H9 (cell line): ENCODE measurements at regions not wholly inside any gene's neighbourhood (a gene's known extent, or its start where the extent isn't known, plus 50 kb on each side); places are given as distances from the start of the nearest gene placed in this dataset.

Source experiments
- DNase-seq: peaks from one replicate; pipeline ENCODE4 v3.0.0-alpha.2; 2017
- H2AFZ ChIP-seq: one replicate; pipeline ENCODE4 v1.6.1; 2013; ENCODE audit warnings: mild to moderate bottlenecking, low read length, control low read depth, moderate library complexity
- H2AK5ac ChIP-seq: 2 replicates; pipeline ENCODE4 v1.6.1; 2013; ENCODE audit warnings: low read length, control low read depth, mixed read lengths; ENCODE audit not compliant: insufficient read length
- H2BK120ac ChIP-seq: one replicate; pipeline ENCODE4 v1.6.1; 2013; ENCODE audit warnings: low read depth, mild to moderate bottlenecking, low read length, control low read depth, inconsistent platforms; ENCODE audit not compliant: poor library complexity, severe bottlenecking
- H2BK12ac ChIP-seq: 2 replicates; pipeline ENCODE4 v1.6.1; 2013; ENCODE audit warnings: low read length, control low read depth, mixed read lengths, low read depth; ENCODE audit not compliant: insufficient read length
- H2BK15ac ChIP-seq: 2 replicates; pipeline ENCODE4 v1.6.1; 2013; ENCODE audit warnings: low read depth, low read length, control low read depth
- H2BK20ac ChIP-seq: one replicate; pipeline ENCODE4 v1.6.1; 2013; ENCODE audit warnings: low read depth, mild to moderate bottlenecking, low read length, control low read depth, inconsistent platforms; ENCODE audit not compliant: poor library complexity, severe bottlenecking
- H2BK5ac ChIP-seq: 2 replicates; pipeline ENCODE4 v1.6.1; 2013; ENCODE audit warnings: low read length, control low read depth, mixed read lengths; ENCODE audit not compliant: insufficient read length
- H3K14ac ChIP-seq: 2 replicates; pipeline ENCODE4 v1.6.1; 2013; ENCODE audit warnings: low read length, control low read depth; ENCODE audit not compliant: insufficient read depth
- H3K18ac ChIP-seq: 2 replicates; pipeline ENCODE4 v1.6.1; 2013; ENCODE audit warnings: low read depth, mild to moderate bottlenecking, mixed read lengths, low read length, control low read depth; ENCODE audit not compliant: insufficient read length
- H3K23ac ChIP-seq: 2 replicates; pipeline ENCODE4 v1.6.1; 2013; ENCODE audit warnings: low read length, control low read depth, mixed read lengths, low read depth; ENCODE audit not compliant: insufficient read length
- H3K23me2 ChIP-seq: 2 replicates; pipeline ENCODE4 v1.6.1; 2013; ENCODE audit warnings: low read depth, mild to moderate bottlenecking, mixed read lengths, low read length, control low read depth; ENCODE audit not compliant: insufficient read length, poor library complexity, severe bottlenecking
- H3K27ac ChIP-seq: 2 replicates; pipeline ENCODE4 v1.5.1; 2013; ENCODE audit warnings: low read length, control low read depth, mixed read lengths, low read depth; ENCODE audit not compliant: insufficient read length
- H3K27me3 ChIP-seq: 2 replicates; pipeline ENCODE4 v1.6.1; 2013; ENCODE audit warnings: low read length, control low read depth, inconsistent platforms; ENCODE audit not compliant: insufficient read depth
- H3K4ac ChIP-seq: 2 replicates; pipeline ENCODE4 v1.6.1; 2013; ENCODE audit warnings: low read depth, mild to moderate bottlenecking, control low read depth, inconsistent platforms, low read length, moderate library complexity
- H3K4me1 ChIP-seq: 2 replicates; pipeline ENCODE4 v1.6.1; 2013; ENCODE audit warnings: low read length, control low read depth, inconsistent platforms; ENCODE audit not compliant: insufficient read depth
- H3K4me2 ChIP-seq: 2 replicates; pipeline ENCODE4 v1.6.1; 2013; ENCODE audit warnings: low read length, control low read depth, mixed read lengths; ENCODE audit not compliant: insufficient read length, insufficient read depth
- H3K56ac ChIP-seq: 2 replicates; pipeline ENCODE4 v1.6.1; 2013; ENCODE audit warnings: low read depth, mild to moderate bottlenecking, mixed read lengths, low read length, control low read depth; ENCODE audit not compliant: insufficient read length
- H3K79me1 ChIP-seq: 2 replicates; pipeline ENCODE4 v1.6.1; 2013; ENCODE audit warnings: low read depth, mild to moderate bottlenecking, moderate library complexity, low read length, control low read depth, inconsistent platforms; ENCODE audit not compliant: insufficient read depth, poor library complexity, severe bottlenecking
- H3K79me2 ChIP-seq: 2 replicates; pipeline ENCODE4 v1.6.1; 2013; ENCODE audit warnings: low read length, control low read depth, inconsistent platforms; ENCODE audit not compliant: insufficient read depth
- H3K9ac ChIP-seq: 2 replicates; pipeline ENCODE4 v1.6.1; 2013; ENCODE audit warnings: low read length, control low read depth, mixed read lengths; ENCODE audit not compliant: insufficient read length; ENCODE audit errors: extremely low read depth
- H3K9me3 ChIP-seq: one replicate; pipeline ENCODE4 v1.6.1; 2013; ENCODE audit warnings: low read depth, low read length, inconsistent platforms; ENCODE audit not compliant: control insufficient read depth
- H3T11ph ChIP-seq: one replicate; pipeline ENCODE4 v1.6.1; 2013; ENCODE audit warnings: mild to moderate bottlenecking, low read length, control low read depth, inconsistent platforms
- H4K20me1 ChIP-seq: one replicate; pipeline ENCODE4 v1.6.1; 2013; ENCODE audit not compliant: control insufficient read depth, insufficient read length, insufficient read depth
- H4K5ac ChIP-seq: 2 replicates; pipeline ENCODE4 v1.6.1; 2013; ENCODE audit warnings: low read depth, mild to moderate bottlenecking, mixed read lengths, low read length, control low read depth; ENCODE audit not compliant: insufficient read length
- H4K8ac ChIP-seq: replicated peaks from 2 replicates; pipeline ENCODE4 v1.6.1; 2013; ENCODE audit warnings: low read length, control low read depth, mixed read lengths, low read depth; ENCODE audit not compliant: insufficient read length
- H4K91ac ChIP-seq: 2 replicates; pipeline ENCODE4 v1.6.1; 2013; ENCODE audit warnings: low read depth, mild to moderate bottlenecking, moderate library complexity, mixed read lengths, low read length, control low read depth; ENCODE audit not compliant: insufficient read length
- H3K27ac Mint-ChIP-seq, 3 experiments: 2 replicates in 2 of 3; 3 replicates in 1 of 3; pipeline ENCODE4 v1.8.0; 2020 to 2021; ENCODE audit warnings: mixed read lengths in 3 of 3, mild to moderate bottlenecking in 1 of 3, moderate library complexity in 1 of 3
- H3K27me3 Mint-ChIP-seq: 2 replicates; pipeline ENCODE4 v1.8.0; 2021; ENCODE audit warnings: low read depth, mild to moderate bottlenecking, moderate library complexity, mixed read lengths
- H3K36me3 Mint-ChIP-seq, 3 experiments: 2 replicates in 2 of 3; 3 replicates in 1 of 3; pipeline ENCODE4 v1.8.0; 2020 to 2021; ENCODE audit warnings: low read depth in 3 of 3, mixed read lengths in 3 of 3; ENCODE audit not compliant: insufficient read depth in 1 of 3
- H3K4me1 Mint-ChIP-seq, 2 experiments: 2 replicates each; pipeline ENCODE4 v1.8.0; 2020; ENCODE audit warnings: mixed read lengths in 2 of 2
- H3K4me3 Mint-ChIP-seq, 2 experiments: 2 replicates in 1 of 2; 3 replicates in 1 of 2; pipeline ENCODE4 v1.8.0; 2020 to 2021; ENCODE audit warnings: mild to moderate bottlenecking in 2 of 2, mixed read lengths in 2 of 2, moderate library complexity in 1 of 2
- H3K9me3 Mint-ChIP-seq, 2 experiments: 2 replicates in 1 of 2; 3 replicates in 1 of 2; pipeline ENCODE4 v1.8.0; 2020; ENCODE audit warnings: mild to moderate bottlenecking in 2 of 2, mixed read lengths in 2 of 2, moderate library complexity in 1 of 2
- WGBS: extraction: QIAGEN DNeasy Blood & Tissue Kit; methylation state at CpG from one replicate; pipeline ENCODE4 v1.1.7; 2013; ENCODE audit warnings: missing lambda C conversion rate, low lambda C conversion rate, mixed read lengths; ENCODE audit not compliant: insufficient read length; ENCODE audit errors: extremely low coverage; 5-methylcytosine and 5-hydroxymethylcytosine counted together
- TF ChIP-seq, protein P1 (sequence below): fragments of 200-600 bp; sonication (generic); conservative IDR thresholded peaks from 3 replicates; pipeline ENCODE4 v1.8.0; 2021; ENCODE audit warnings: antibody characterized with exemption, mild to moderate bottlenecking

DNA sequence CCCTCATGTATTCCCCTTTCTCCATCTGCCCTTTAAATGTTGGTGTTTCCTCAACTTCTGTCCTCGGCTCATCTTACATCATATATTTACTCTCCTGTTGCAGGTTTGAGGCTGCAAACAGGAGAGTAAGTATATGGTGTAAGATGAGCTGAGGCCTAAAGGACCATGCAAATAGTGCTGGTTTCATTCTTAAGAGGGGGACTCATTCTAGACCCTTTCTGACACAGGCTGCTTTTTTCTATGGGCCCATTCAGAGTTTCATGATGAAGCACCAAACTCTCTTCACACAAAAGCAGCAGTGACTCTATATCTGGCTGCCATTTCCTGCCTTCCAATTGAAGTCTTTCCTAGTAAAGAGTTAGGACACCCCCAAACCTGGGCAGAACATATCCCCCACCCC is 218.5 kb downstream of the PHLDA1 start:
- Mint-ChIP-seq H3K4me1 (peaks cover 50% of the 10 kb centered on the region in 2 experiments), H3K9me3 (peaks cover 7% of the 10 kb centered on the region in 2 experiments; a peak in 4 of 5 replicates), H3K27ac (peak overlapping the region in 1 of 3 experiments; percentile 5; a peak in 1 of 7 replicates), H3K4me3 (no peak overlapping the region), H3K27me3 (peaks cover 6% of the 10 kb centered on the region), H3K36me3 (peaks cover 0 to 9% (median 4%) of the 10 kb centered on the region in 3 experiments; a peak in 5 of 7 replicates)
- no peak overlapping the region for H3K14ac ChIP-seq
- H4K20me1 ChIP-seq, result no peaks in the 10 kb centered on the region
- no peak overlapping the region for H3K18ac ChIP-seq
- H4K5ac ChIP-seq, result no peak overlapping the region
- peaks cover 8% of the 10 kb centered on the region; the same call in 1 of the 2 replicates for H3K4me1 ChIP-seq
- no peaks in the 10 kb centered on the region for H3K79me1 ChIP-seq
- H3T11ph ChIP-seq, result no peak overlapping the region
- H2AFZ ChIP-seq, result no peak overlapping the region
- no peak overlapping the region for H3K27ac ChIP-seq
- no peak for DNase-seq
- no peak overlapping the region for H2BK15ac ChIP-seq
- H2BK120ac ChIP-seq, result no peak overlapping the region
- no peaks in the 10 kb centered on the region; the same call in 1 of the 2 replicates for H3K79me2 ChIP-seq
- H3K56ac ChIP-seq, result no peak overlapping the region
- no peak overlapping the region for H2AK5ac ChIP-seq
- no peak overlapping the region for H3K4ac ChIP-seq
- H2BK5ac ChIP-seq, result no peak overlapping the region
- no peaks in the 10 kb centered on the region for H3K23me2 ChIP-seq
- H2BK12ac ChIP-seq, result no peak overlapping the region
- H4K91ac ChIP-seq, result no peak overlapping the region
- H3K9ac ChIP-seq, result no peak overlapping the region
- no peaks in the 10 kb centered on the region; the same call in 1 of the 2 replicates for H3K27me3 ChIP-seq
- no CpG with 5 or more reads among the region's 1 CpG for WGBS
- TF ChIP-seq, protein P1, sequence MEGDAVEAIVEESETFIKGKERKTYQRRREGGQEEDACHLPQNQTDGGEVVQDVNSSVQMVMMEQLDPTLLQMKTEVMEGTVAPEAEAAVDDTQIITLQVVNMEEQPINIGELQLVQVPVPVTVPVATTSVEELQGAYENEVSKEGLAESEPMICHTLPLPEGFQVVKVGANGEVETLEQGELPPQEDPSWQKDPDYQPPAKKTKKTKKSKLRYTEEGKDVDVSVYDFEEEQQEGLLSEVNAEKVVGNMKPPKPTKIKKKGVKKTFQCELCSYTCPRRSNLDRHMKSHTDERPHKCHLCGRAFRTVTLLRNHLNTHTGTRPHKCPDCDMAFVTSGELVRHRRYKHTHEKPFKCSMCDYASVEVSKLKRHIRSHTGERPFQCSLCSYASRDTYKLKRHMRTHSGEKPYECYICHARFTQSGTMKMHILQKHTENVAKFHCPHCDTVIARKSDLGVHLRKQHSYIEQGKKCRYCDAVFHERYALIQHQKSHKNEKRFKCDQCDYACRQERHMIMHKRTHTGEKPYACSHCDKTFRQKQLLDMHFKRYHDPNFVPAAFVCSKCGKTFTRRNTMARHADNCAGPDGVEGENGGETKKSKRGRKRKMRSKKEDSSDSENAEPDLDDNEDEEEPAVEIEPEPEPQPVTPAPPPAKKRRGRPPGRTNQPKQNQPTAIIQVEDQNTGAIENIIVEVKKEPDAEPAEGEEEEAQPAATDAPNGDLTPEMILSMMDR, result no peak
- no peaks in the 10 kb centered on the region for H3K9me3 ChIP-seq
- no peak overlapping the region for H3K23ac ChIP-seq
- H3K4me2 ChIP-seq, result peak overlapping the region; percentile 40
- H2BK20ac ChIP-seq, result no peak overlapping the region
- H4K8ac ChIP-seq, result no peak overlapping the region
